ENCODE measurements at regions not wholly inside any gene's neighbourhood (a gene's known extent, or its start where the extent isn't known, plus 50 kb on each side); places are given as distances from the start of the nearest gene placed in this dataset.

DNA sequence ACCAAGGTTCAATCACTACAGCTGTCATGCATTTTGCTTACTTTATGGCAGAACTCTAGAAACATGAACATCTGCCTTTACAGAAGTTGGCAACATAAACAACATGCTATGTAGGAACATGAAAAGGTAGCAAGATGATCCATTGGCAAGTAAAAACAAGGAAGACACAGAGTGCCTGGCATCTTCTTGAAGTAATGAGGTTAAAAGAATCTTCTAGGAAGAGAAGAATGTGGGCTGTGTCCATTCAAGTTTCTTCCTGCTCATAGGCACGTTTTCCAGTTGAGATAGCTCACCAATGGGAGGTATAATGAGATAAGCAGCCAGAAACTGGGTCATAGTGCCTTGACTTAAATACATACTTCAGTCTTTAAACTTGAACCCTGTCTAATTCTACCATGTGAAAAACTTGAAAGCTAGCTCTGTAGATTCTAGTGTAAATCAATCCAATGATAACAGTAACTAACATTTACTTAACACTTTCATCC is 109.4 kb upstream of the PRLR start:
- H3K27me3 ChIP-seq (ENCODE audit: insufficient read depth, low read length), result peaks cover 25% of the 10 kb centered on the region; the same call in 1 of the 2 replicates
- H3K36me3 ChIP-seq (ENCODE audit: insufficient read depth, low read length), result no peaks in the 10 kb centered on the region
- H2AFZ ChIP-seq (ENCODE audit: low read length, unreplicated experiment), result no peak overlapping the region
- H3K4me3 ChIP-seq (ENCODE audit: low read depth, low read length), result no peak overlapping the region
- H3K79me2 ChIP-seq (ENCODE audit: control insufficient read depth, insufficient read depth, low read length, unreplicated experiment), result no peaks in the 10 kb centered on the region
- no peaks in the 10 kb centered on the region for H3K4me1 ChIP-seq (ENCODE audit: control insufficient read depth, insufficient read depth, low read length, unreplicated experiment)
- H3K27ac ChIP-seq (ENCODE audit: low read depth, low read length), result no peak overlapping the region

- no peak overlapping the region for H2AFZ ChIP-seq (ENCODE audit: low read length, unreplicated experiment)
- H3K79me2 ChIP-seq (ENCODE audit: control insufficient read depth, insufficient read depth, low read length, unreplicated experiment), result no peaks in the 10 kb centered on the region
- H3K27ac ChIP-seq (ENCODE audit: low read depth, low read length), result no peak overlapping the region
- no peaks in the 10 kb centered on the region for H3K36me3 ChIP-seq (ENCODE audit: insufficient read depth, low read length)
- H3K4me1 ChIP-seq (ENCODE audit: control insufficient read depth, insufficient read depth, low read length, unreplicated experiment), result no peaks in the 10 kb centered on the region
- H3K4me3 ChIP-seq (ENCODE audit: low read depth, low read length), result no peak overlapping the region
- H3K27me3 ChIP-seq (ENCODE audit: insufficient read depth, low read length), result peaks cover 25% of the 10 kb centered on the region; the same call in 1 of the 2 replicates
These were observed 108.7 kb upstream of the PRLR start for GRCh38 chr5:35339006-35339405.

GRCh38 chr5:35338157-35338453 is 107.8 kb upstream of the PRLR start:
- no peaks in the 10 kb centered on the region for H3K36me3 ChIP-seq (ENCODE audit: insufficient read depth, low read length)
- no peak overlapping the region for H3K4me3 ChIP-seq (ENCODE audit: low read depth, low read length)
- no peak overlapping the region for H2AFZ ChIP-seq (ENCODE audit: low read length, unreplicated experiment)
- peaks cover 25% of the 10 kb centered on the region for H3K27me3 ChIP-seq (ENCODE audit: insufficient read depth, low read length)
- no peak overlapping the region for H3K27ac ChIP-seq (ENCODE audit: low read depth, low read length)
- H3K79me2 ChIP-seq (ENCODE audit: control insufficient read depth, insufficient read depth, low read length, unreplicated experiment), result no peaks in the 10 kb centered on the region
- H3K4me1 ChIP-seq (ENCODE audit: control insufficient read depth, insufficient read depth, low read length, unreplicated experiment), result no peaks in the 10 kb centered on the region

GRCh38 chr5:35337340-35338156 is 107.3 kb upstream of the PRLR start:
- Histone ChIP-seq H2AFZ (ENCODE audit: low read length, unreplicated experiment) (no peak overlapping the region), H3K4me1 (ENCODE audit: control insufficient read depth, insufficient read depth, low read length, unreplicated experiment) (no peaks in the 10 kb centered on the region), H3K27ac (ENCODE audit: low read depth, low read length) (no peak overlapping the region), H3K4me3 (ENCODE audit: low read depth, low read length) (no peak overlapping the region), H3K36me3 (ENCODE audit: insufficient read depth, low read length) (no peaks in the 10 kb centered on the region), H3K27me3 (ENCODE audit: insufficient read depth, low read length) (peaks cover 25% of the 10 kb centered on the region), H3K79me2 (ENCODE audit: control insufficient read depth, insufficient read depth, low read length, unreplicated experiment) (no peaks in the 10 kb centered on the region)

DNA sequence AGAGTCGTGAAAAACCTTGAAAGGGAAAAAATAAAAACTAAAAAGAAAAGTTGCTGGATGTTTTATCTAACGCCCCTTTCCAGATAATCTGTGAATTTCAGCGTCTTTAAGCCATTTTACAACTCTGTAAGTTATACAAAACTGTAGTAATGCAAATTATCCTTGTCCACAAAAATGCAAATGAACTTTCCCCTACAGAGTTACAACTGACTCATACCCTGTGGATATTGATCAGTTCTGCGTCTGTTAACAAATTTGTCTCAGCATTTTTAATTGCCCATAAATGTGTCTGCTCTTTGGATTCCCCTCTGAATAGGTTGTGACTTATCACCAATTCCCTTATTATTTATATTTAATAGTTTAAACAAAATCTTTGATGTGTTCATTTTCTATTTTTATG is 105.9 kb upstream of the PRLR start:
- no peaks in the 10 kb centered on the region for H3K4me1 ChIP-seq (ENCODE audit: control insufficient read depth, insufficient read depth, low read length, unreplicated experiment)
- H3K36me3 ChIP-seq (ENCODE audit: insufficient read depth, low read length), result no peaks in the 10 kb centered on the region
- H2AFZ ChIP-seq (ENCODE audit: low read length, unreplicated experiment), result no peak overlapping the region

DNA sequence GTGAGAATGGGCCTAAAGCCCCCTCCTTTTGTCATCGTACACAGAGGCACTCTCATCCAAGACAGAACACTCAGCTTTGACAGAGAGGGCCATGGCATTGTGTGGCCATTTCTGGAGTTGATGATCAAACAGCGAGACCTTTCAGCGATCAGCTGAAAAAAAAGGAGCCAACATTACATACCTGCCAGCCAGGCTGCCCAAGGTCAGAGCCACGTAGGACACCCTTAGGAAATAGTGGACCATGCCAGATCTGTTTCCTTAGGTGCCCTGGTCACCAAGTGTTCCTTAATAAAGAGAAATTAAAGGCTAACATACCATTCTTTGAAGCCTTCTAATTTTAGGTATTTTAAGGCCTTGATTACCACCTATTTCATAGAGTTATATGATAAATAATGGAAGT is 105.5 kb upstream of the PRLR start:
- Histone ChIP-seq H2AFZ (ENCODE audit: low read length, unreplicated experiment) (no peak overlapping the region), H3K27ac (ENCODE audit: low read depth, low read length) (no peak overlapping the region), H3K4me3 (ENCODE audit: low read depth, low read length) (no peak overlapping the region), H3K79me2 (ENCODE audit: control insufficient read depth, insufficient read depth, low read length, unreplicated experiment) (no peaks in the 10 kb centered on the region), H3K27me3 (ENCODE audit: insufficient read depth, low read length) (peaks cover 13% of the 10 kb centered on the region), H3K36me3 (ENCODE audit: insufficient read depth, low read length) (no peaks in the 10 kb centered on the region), H3K4me1 (ENCODE audit: control insufficient read depth, insufficient read depth, low read length, unreplicated experiment) (no peaks in the 10 kb centered on the region)

More for the DNA sequence above, 105.9 kb upstream of the PRLR start:
- Histone ChIP-seq H3K27ac (ENCODE audit: low read depth, low read length) (no peak overlapping the region), H3K27me3 (ENCODE audit: insufficient read depth, low read length) (peaks cover 18% of the 10 kb centered on the region), H3K79me2 (ENCODE audit: control insufficient read depth, insufficient read depth, low read length, unreplicated experiment) (no peaks in the 10 kb centered on the region), H3K4me3 (ENCODE audit: low read depth, low read length) (no peak overlapping the region)

DNA sequence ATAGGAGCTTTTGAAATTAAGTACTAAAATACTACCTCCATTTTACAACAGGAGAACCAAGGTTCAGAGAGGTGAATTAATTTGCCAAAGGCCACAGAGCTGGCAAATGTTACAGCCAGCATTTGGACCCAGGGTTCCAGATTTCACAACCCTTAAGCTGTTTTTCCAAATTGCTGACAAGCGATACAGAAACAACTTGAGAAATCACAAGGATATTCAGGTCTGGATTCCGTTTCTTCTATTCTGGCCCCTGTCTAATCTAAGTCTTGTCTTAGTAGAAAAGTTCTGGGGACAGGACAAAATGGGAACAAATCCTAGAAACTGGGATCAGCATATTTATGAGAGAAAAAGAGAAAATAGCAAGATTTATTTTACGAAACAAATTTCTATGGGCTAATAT is 103.1 kb upstream of the PRLR start:
- Histone ChIP-seq H3K27ac (ENCODE audit: low read depth, low read length) (no peak overlapping the region), H3K79me2 (ENCODE audit: control insufficient read depth, insufficient read depth, low read length, unreplicated experiment) (no peaks in the 10 kb centered on the region), H3K4me1 (ENCODE audit: control insufficient read depth, insufficient read depth, low read length, unreplicated experiment) (no peaks in the 10 kb centered on the region), H2AFZ (ENCODE audit: low read length, unreplicated experiment) (no peak overlapping the region), H3K4me3 (ENCODE audit: low read depth, low read length) (no peak overlapping the region), H3K27me3 (ENCODE audit: insufficient read depth, low read length) (peaks cover 20% of the 10 kb centered on the region), H3K36me3 (ENCODE audit: insufficient read depth, low read length) (no peaks in the 10 kb centered on the region)

DNA sequence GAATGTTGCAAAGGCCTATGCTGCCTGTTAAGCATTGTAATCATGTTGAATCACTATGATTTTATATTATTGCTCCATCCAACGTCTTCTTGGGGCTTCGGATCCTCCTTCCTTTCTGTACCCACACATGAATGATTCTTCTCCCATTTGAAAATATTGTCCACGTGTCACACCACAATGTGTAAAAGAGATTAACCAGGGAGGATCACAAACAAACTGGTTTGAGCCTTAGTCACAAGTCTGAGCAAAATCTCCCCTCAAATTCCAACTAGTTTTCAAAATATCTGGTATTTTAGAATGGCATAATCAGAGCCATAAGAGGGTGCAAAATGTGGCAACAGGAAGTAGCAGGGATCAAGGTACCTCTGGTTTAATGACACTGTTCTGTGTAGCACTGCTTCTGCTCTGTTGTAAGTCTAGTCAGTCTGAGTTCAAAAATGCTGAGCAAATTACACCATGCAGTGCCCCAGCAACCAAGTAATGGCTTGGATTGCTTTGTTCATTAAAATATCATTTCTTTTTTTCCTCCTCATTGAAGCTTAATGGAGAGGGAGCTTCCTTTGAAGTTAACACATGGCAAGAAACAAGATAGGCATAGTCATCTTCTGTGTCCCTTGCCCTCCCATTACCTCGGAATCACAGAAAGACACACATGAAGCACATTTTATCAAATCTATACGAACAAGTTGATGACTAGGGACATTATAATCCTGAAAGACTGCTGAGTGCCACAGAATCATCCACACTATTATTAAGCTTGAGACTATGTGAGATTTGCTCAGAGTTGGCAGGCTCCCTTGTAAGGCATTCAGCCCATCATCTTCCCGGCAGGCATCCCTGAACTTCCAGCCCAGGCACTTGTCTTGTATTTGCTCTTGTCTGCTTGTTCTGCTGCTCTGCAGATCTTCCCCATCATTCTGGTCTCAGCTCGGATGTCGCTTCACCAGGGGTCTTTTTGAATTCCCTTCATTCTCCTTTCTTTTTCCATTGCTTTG is 102.0 kb upstream of the PRLR start:
- Histone ChIP-seq H3K4me1 (ENCODE audit: control insufficient read depth, insufficient read depth, low read length, unreplicated experiment) (no peaks in the 10 kb centered on the region), H3K27me3 (ENCODE audit: insufficient read depth, low read length) (peaks cover 20% of the 10 kb centered on the region), H3K27ac (ENCODE audit: low read depth, low read length) (no peak overlapping the region), H2AFZ (ENCODE audit: low read length, unreplicated experiment) (no peak overlapping the region), H3K36me3 (ENCODE audit: insufficient read depth, low read length) (no peaks in the 10 kb centered on the region), H3K79me2 (ENCODE audit: control insufficient read depth, insufficient read depth, low read length, unreplicated experiment) (no peaks in the 10 kb centered on the region), H3K4me3 (ENCODE audit: low read depth, low read length) (no peak overlapping the region)

DNA sequence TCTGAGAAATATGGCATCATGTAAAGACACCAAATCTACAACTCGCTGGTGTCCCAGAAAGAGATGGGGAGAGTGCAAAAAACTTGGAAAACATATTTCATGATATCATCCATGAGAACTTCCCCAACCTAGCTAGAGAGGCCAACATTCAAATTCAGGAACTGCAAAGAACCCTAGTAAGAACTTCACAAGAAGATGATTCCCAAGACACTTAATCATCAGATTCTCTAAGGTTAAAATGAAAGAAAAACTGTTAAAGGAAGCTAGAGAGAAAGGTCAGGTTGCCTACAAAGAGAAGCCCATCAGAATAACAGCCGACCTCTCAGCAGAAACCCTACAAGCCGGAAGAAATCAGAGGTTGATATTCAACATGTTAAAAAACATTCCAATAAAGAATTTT is 95.5 kb upstream of the PRLR start:
- Histone ChIP-seq H3K27me3 (ENCODE audit: insufficient read depth, low read length) (peaks cover 21% of the 10 kb centered on the region), H3K27ac (ENCODE audit: low read depth, low read length) (no peak overlapping the region), H3K36me3 (ENCODE audit: insufficient read depth, low read length) (no peaks in the 10 kb centered on the region), H3K4me1 (ENCODE audit: control insufficient read depth, insufficient read depth, low read length, unreplicated experiment) (no peaks in the 10 kb centered on the region), H3K4me3 (ENCODE audit: low read depth, low read length) (no peak overlapping the region), H3K79me2 (ENCODE audit: control insufficient read depth, insufficient read depth, low read length, unreplicated experiment) (no peaks in the 10 kb centered on the region), H2AFZ (ENCODE audit: low read length, unreplicated experiment) (no peak overlapping the region)

GRCh38 chr5:35324679-35325078 is 94.4 kb upstream of the PRLR start:
- Histone ChIP-seq H3K27me3 (ENCODE audit: insufficient read depth, low read length) (peaks cover 14% of the 10 kb centered on the region), H2AFZ (ENCODE audit: low read length, unreplicated experiment) (no peak overlapping the region), H3K4me3 (ENCODE audit: low read depth, low read length) (no peak overlapping the region), H3K27ac (ENCODE audit: low read depth, low read length) (no peak overlapping the region), H3K4me1 (ENCODE audit: control insufficient read depth, insufficient read depth, low read length, unreplicated experiment) (peaks cover 4% of the 10 kb centered on the region), H3K79me2 (ENCODE audit: control insufficient read depth, insufficient read depth, low read length, unreplicated experiment) (no peaks in the 10 kb centered on the region), H3K36me3 (ENCODE audit: insufficient read depth, low read length) (no peaks in the 10 kb centered on the region)

Data from ACC112 (cell line).